ENCODE measurements at regions not wholly inside any gene's neighbourhood (a gene's known extent, or its start where the extent isn't known, plus 50 kb on each side); places are given as distances from the start of the nearest gene placed in this dataset.

- no peak for DNase-seq (ENCODE audit: low read depth in 1 of 2, low spot score in 1 of 2)
- no peak overlapping the region for H3K27ac ChIP-seq (replicated peaks)
- TF ChIP-seq POLR2AphosphoS5 (IDR thresholded peaks at IDR 0.05; ENCODE audit: low read depth) = no peak
- H3K4me3 ChIP-seq (replicated peaks; ENCODE audit: insufficient read depth, low read length) = no peak overlapping the region
- no peaks in the 10 kb centered on the region for H3K27me3 ChIP-seq (ENCODE audit: insufficient read depth, poor library complexity, severe bottlenecking)
Measured at GRCh38 chr6:43915208-43915869, 145.3 kb downstream of the VEGFA start.

- Histone ChIP-seq H3K27ac (replicated peaks) (no peak overlapping the region), H3K4me3 (replicated peaks; ENCODE audit: insufficient read depth, low read length) (no peak overlapping the region), H3K27me3 (ENCODE audit: insufficient read depth, poor library complexity, severe bottlenecking) (no peaks in the 10 kb centered on the region)
- TF ChIP-seq CTCF (IDR thresholded peaks at IDR 0.05; ENCODE audit: insufficient read depth, low read length) (no peak), GABPA (IDR thresholded peaks at IDR 0.05; ENCODE audit: low read depth) (no peak), POLR2AphosphoS5 (IDR thresholded peaks at IDR 0.05; ENCODE audit: low read depth) (no peak), SPI1 (IDR thresholded peaks at IDR 0.05; ENCODE audit: borderline replicate concordance, low read depth) (no peak)
- TF ChIP-seq, protein P1, sequence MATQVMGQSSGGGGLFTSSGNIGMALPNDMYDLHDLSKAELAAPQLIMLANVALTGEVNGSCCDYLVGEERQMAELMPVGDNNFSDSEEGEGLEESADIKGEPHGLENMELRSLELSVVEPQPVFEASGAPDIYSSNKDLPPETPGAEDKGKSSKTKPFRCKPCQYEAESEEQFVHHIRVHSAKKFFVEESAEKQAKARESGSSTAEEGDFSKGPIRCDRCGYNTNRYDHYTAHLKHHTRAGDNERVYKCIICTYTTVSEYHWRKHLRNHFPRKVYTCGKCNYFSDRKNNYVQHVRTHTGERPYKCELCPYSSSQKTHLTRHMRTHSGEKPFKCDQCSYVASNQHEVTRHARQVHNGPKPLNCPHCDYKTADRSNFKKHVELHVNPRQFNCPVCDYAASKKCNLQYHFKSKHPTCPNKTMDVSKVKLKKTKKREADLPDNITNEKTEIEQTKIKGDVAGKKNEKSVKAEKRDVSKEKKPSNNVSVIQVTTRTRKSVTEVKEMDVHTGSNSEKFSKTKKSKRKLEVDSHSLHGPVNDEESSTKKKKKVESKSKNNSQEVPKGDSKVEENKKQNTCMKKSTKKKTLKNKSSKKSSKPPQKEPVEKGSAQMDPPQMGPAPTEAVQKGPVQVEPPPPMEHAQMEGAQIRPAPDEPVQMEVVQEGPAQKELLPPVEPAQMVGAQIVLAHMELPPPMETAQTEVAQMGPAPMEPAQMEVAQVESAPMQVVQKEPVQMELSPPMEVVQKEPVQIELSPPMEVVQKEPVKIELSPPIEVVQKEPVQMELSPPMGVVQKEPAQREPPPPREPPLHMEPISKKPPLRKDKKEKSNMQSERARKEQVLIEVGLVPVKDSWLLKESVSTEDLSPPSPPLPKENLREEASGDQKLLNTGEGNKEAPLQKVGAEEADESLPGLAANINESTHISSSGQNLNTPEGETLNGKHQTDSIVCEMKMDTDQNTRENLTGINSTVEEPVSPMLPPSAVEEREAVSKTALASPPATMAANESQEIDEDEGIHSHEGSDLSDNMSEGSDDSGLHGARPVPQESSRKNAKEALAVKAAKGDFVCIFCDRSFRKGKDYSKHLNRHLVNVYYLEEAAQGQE (IDR thresholded peaks at IDR 0.05; ENCODE audit: insufficient replicate concordance, low read depth) = no peak
- no peak for DNase-seq (ENCODE audit: low read depth in 1 of 2, low spot score in 1 of 2)
Measured at GRCh38 chr6:43914272-43915147, 144.5 kb downstream of the VEGFA start.

DNA sequence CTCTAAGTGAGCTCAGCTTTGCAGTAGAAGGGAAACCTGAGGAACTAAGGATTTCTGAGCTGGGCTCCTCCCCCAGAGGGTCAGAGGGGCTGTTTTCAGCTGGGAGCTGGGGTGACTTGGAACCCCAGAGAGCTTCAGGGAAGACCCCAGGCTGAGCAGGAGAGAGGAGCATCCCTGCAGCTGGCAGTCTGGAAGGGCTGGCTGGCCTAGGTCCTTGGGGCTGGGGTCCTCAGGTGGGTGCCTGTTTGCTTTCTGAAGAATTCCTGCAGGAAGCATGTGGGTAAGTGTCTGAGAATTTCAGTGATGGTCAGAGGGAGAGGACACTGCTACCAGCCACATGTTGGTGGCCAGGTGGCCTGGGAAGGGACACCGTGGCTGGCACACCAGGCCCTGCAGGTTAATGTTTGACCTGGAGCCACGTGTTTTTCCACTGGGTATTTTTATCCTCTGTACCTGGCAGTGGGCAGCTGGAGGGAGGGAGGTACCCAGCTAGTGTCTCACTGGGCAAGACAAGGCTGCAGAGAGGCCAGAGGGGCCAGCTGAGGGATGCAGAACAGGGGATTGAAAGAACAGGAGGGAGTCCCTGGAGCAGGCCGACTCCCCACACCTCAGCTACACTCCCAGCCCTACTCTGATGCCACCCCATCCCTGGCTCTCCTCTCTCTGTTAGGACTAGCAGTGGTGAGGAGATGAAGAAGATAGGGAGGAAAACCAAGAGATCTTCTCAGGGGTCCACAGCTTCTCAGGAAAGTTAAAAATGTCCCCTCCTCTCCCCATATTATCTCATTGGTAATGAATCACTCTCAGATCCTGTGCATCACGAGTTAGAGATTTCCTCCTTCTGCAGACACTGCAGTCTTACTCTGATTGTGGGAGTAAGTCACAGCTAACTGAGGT, 143.6 kb downstream of the VEGFA start:
- Histone ChIP-seq H3K27ac (replicated peaks) (no peak overlapping the region), H3K27me3 (ENCODE audit: insufficient read depth, poor library complexity, severe bottlenecking) (no peaks in the 10 kb centered on the region), H3K4me3 (replicated peaks; ENCODE audit: insufficient read depth, low read length) (no peak overlapping the region)
- no peak for TF ChIP-seq POLR2AphosphoS5 (IDR thresholded peaks at IDR 0.05; ENCODE audit: low read depth)
- TF ChIP-seq, protein P1 (IDR thresholded peaks at IDR 0.05; ENCODE audit: insufficient replicate concordance, low read depth) = no peak
- no peak for TF ChIP-seq SPI1 (IDR thresholded peaks at IDR 0.05; ENCODE audit: borderline replicate concordance, low read depth)
- TF ChIP-seq CTCF (IDR thresholded peaks at IDR 0.05; ENCODE audit: insufficient read depth, low read length) = no peak
- no peak for TF ChIP-seq GABPA (IDR thresholded peaks at IDR 0.05; ENCODE audit: low read depth)
- DNase-seq (ENCODE audit: low read depth in 1 of 2, low spot score in 1 of 2) = no peak
